Neural cell (in vitro differentiated cells): ENCODE measurements at regions not wholly inside any gene's neighbourhood (a gene's known extent, or its start where the extent isn't known, plus 50 kb on each side); places are given as distances from the start of the nearest gene placed in this dataset.

Experiments
- POLR2AphosphoS5 ChIP-seq: IDR thresholded peaks from 2 replicates; pipeline ENCODE4 v1.6.1; 2012
- TF ChIP-seq, protein P1 (sequence below): fragments of 450-650 bp; IDR thresholded peaks from 2 replicates; pipeline ENCODE4 v1.5.1; 2014; ENCODE audit warnings: antibody characterized with exemption, mild to moderate bottlenecking, moderate library complexity; ENCODE audit not compliant: poor library complexity, severe bottlenecking

GRCh38 chr5:160491438-160491837 lies 69.8 kb downstream of the PTTG1 start:
- TF ChIP-seq, protein P1, sequence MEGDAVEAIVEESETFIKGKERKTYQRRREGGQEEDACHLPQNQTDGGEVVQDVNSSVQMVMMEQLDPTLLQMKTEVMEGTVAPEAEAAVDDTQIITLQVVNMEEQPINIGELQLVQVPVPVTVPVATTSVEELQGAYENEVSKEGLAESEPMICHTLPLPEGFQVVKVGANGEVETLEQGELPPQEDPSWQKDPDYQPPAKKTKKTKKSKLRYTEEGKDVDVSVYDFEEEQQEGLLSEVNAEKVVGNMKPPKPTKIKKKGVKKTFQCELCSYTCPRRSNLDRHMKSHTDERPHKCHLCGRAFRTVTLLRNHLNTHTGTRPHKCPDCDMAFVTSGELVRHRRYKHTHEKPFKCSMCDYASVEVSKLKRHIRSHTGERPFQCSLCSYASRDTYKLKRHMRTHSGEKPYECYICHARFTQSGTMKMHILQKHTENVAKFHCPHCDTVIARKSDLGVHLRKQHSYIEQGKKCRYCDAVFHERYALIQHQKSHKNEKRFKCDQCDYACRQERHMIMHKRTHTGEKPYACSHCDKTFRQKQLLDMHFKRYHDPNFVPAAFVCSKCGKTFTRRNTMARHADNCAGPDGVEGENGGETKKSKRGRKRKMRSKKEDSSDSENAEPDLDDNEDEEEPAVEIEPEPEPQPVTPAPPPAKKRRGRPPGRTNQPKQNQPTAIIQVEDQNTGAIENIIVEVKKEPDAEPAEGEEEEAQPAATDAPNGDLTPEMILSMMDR, result no peak
- TF ChIP-seq POLR2AphosphoS5, result no peak
